NCI-H82 treated with DMSO at 0.1 percent for 48 hours (cell line): ENCODE measurements at regions not wholly inside any gene's neighbourhood (a gene's known extent, or its start where the extent isn't known, plus 50 kb on each side); places are given as distances from the start of the nearest gene placed in this dataset.

Experiments used
- DNase-seq: peaks from one replicate; lab custom pipeline; 2025; ENCODE audit not compliant: unreplicated experiment; lab: John Stamatoyannopoulos, UW

GRCh38 chr11:116563028-116563711, 209.6 kb downstream of the BUD13 start:
- DNase-seq: no peak

DNA sequence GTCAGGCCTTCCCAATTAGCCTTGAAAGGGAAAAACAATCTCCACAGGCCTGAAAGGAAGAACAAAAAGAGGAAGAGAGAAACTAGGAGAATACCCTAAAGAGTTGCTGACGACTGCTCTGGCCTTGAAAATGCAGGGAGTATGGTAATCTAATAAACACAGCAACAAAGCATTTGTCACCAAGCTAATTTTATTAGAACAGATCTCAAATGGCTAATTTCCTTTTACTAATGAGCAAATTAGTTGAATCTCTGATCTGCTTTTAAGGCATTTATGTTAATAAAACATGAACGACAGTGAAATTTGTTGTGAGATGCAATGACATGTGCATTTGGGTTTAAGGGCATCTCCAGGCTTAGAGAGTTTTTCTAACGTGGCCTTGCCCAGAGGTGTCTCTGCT, 212.2 kb downstream of the BUD13 start:
- DNase-seq: no peak

DNA sequence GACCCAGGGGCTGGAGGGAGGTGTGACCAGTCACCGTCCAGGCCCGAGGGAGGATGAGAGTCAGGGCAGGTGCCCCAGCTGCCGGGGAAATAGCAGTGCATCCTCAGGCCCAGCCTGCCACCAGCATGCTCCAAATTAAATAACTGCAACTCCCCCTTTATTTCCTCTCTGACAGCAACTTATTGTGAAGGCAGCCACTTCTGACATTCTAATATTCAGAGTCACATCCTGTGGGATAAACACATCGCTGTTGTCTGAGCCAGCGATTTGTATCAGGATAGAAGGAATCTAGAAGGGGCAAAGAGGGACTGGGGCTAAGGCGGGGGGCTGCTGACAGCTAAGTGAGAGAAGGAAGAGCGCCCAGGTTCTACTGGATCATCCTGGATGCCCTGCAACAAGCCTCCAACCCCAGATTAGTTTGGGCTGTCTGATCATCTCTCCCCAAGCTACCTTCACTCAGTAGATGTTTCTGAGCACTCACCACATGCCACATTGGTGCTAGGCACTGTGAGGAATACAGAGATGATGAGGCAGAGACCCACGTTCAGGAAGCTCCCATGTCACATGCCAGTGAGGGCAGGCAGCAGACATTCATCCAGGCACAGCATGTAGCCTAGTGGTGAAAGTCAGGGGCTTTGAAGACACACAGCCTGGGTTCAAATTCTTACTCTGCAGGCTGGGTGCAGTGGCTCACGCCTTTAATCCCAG, 214.1 kb downstream of the BUD13 start:
- no peak for DNase-seq

GRCh38 chr11:116557282-116557681, 215.5 kb downstream of the BUD13 start:
- no peak for DNase-seq

DNA sequence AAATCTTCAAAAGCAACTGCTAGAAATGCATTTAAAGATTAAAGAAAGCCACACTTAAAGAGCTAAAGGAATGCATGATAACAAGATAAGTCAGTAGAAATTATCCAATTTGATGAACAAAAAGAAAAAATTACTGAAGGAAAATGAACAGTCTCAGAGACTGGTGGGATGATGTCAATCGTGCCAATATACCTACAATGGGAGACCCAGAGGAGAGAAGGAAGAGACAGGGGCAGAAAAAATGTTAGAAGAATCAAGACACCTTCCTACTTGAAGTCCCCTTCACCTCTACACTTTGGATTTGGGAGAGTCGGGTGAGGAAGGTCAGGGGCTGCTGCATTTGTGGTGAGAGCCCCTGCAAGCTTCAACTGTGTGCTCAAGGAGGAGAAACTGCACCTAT, 216.3 kb downstream of the BUD13 start:
- no peak for DNase-seq

GRCh38 chr11:116553482-116553881, 219.3 kb downstream of the BUD13 start:
- DNase-seq: no peak

GRCh38 chr11:116551576-116551975, 221.2 kb downstream of the BUD13 start:
- DNase-seq: no peak

GRCh38 chr11:116548256-116548655, 224.5 kb downstream of the BUD13 start:
- no peak for DNase-seq

GRCh38 chr11:116547571-116547970, 225.2 kb downstream of the BUD13 start:
- DNase-seq: no peak

DNA sequence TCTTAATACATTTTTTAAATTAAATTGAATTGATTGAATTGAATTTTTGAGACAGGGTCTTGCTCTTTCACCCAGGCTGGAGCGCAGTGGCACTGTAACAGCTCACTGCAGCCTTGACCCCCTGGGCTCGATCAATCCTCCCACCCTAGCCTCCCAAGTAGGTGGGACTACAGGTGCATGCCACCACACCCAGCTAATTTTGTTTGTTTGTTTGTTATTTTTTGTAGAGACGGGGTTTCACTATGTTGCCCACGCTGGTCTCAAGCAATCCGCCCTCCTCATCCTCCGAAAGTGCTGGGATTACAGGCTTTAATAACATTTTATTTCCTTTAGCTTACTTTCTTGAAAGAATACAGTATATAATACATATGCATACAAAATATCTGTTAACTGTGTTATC, 226.9 kb downstream of the BUD13 start:
- DNase-seq: no peak

DNA sequence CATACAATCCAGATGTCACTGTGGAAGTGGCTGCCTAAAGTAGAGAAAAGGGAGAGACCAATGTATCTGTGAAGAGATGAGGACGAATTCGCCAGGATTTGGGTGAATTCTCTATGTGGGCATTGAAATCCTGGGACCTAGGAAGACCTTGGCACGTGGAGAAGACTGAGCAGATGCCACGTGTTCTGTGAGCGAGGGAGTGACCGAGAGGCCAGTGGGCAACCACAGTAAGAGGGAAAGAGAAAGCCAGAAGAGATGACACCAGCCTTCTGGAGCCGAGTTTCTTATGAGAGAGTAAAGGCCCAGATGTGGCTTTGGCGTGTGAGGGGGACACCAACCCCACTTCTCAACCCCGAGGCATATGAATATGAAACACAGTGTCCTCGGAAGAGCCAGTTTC, 228.1 kb downstream of the BUD13 start:
- DNase-seq: no peak

- no peak for DNase-seq
These were observed 228.8 kb downstream of the BUD13 start for GRCh38 chr11:116543911-116544475.

GRCh38 chr11:116543099-116543498, 229.7 kb downstream of the BUD13 start:
- DNase-seq: no peak

DNA sequence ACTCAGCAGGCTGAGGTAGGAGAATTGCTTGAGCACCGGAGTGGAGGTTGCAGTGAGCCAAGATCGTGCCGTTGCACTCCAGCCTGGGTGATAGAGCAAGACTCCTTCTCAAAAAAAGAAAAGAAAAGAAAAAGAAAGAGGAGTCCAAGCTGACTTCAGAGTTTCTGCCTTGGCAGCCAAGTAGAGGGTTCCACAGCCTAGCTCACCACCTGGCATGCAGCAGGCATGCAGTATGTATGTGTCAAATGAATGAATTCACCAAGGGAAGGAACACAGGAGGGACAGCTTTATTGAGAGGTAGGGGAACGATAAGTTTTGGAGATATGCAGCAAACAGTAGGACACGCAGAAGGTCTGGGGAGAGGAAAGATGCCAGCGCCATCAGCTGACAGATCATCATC, 230.4 kb downstream of the BUD13 start:
- DNase-seq: no peak

GRCh38 chr11:116541460-116541859, 231.3 kb downstream of the BUD13 start:
- no peak for DNase-seq

DNA sequence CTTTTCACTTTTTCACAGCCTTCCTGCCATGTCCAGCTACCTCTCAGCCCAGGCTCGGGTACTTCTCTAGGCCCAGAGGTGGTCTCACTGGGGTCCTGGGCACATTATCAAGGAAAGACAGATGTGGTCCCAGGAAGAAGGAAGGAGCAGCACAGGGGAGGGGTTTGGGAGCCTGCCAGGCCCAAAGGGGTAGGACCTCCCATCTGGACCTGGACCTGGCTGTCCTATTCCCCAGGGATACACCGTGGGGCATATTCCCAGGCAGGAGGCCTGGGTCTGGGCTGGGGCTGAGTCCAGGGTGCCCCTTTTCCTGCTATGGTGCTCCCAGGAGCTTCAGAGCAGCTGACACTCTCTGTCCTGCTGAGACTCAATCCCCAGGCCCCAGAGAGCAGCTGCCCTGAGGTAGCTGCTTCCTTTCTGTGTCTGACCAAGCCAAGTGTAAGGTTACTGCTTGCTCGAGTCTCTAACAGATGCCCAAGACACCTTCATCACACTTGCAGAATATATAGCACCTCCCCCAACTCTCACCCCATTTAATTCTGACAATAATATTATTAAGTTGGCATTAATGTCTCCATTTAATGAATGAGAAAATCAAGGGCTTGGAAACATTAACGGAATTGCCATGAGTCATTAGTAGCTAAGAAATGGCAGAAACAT, 232.0 kb downstream of the BUD13 start:
- no peak for DNase-seq

- no peak for DNase-seq
These were observed 232.9 kb downstream of the BUD13 start for GRCh38 chr11:116539836-116540418.

DNA sequence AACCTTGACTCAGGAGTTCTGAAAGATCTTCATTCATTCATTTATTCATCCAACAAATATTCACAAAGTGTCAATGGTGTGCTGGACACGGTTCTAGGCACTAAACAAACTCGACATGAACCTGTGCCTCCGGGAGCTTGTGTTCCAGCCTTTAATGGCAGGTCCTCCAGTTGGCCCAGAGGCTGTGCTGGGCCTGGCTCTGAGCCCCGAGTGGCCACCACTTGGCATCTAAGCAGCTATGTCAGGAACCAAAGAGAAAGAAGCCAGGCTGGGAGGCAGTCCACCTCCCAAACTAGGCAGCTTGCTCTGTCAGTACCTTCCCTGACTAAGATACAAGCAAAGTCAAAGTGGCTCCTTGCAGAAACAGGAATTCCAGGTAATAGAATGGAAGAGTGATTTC, 233.6 kb downstream of the BUD13 start:
- no peak for DNase-seq

DNA sequence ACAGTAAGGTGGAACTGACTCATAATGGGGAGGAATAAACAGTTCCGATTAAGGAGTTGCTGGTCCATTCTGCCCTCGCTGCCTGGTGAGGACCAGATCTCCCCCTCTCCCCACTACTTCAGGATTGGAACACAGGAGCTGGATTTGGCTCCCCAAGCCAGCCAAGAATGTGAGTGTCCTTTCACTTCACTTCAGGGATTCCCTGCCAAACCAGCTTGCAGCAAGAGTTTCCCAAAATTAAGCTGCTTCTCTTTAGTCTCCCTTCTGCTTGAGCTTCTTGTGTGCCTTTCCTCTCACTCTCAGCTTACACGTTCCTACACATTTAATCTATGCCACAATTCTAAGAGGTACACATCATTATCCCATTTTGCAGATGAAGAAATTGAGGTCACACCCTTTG, 234.1 kb downstream of the BUD13 start:
- no peak for DNase-seq

- DNase-seq: no peak
These were observed 235.1 kb downstream of the BUD13 start for GRCh38 chr11:116537709-116538108.

- DNase-seq: no peak
These were observed 235.7 kb downstream of the BUD13 start for GRCh38 chr11:116537121-116537520.

DNA sequence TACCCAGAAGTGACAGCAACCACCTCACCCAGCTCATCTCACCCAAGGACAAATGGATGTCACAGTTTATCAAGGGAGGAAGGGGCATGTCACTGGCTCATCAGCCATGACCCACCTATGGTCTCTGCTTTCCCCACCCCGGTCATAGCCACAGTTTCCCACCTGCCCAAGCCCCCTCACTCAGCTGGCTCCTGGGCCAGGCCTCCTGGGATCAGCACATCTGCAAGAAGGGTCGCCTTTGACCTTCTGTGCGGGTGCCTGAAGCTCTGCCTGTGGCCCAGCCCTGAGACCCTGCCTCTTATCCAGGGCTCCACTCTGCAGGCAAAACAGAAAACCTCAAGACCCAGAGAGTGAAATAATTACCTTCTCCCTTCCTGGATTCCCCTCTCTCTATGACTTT, 236.4 kb downstream of the BUD13 start:
- DNase-seq: no peak
